ENCODE measurements at regions not wholly inside any gene's neighbourhood (a gene's known extent, or its start where the extent isn't known, plus 50 kb on each side); places are given as distances from the start of the nearest gene placed in this dataset.

GRCh38 chr5:2534970-2535369 lies 216.5 kb downstream of the IRX2 start:
- WGBS, 2 experiments (ENCODE audit: extremely low coverage in 1 of 2, insufficient coverage in 1 of 2, insufficient read length in 1 of 2, insufficient replicate concordance in 2 of 2, low coverage in 1 of 2, low lambda C conversion rate in 2 of 2, missing lambda C conversion rate in 1 of 2): 92% methylated on average over 3 of the region's 3 CpGs; no CpG with 5 or more reads in 1 of the 2 experiments
- ChIA-PET CTCF (ENCODE audit: partially characterized antibody) (no interaction called here), POLR2A (ENCODE audit: partially characterized antibody) (no interaction called here)
- Histone ChIP-seq H4K5ac (ENCODE audit: insufficient read length, low read depth, low read length) (no peak overlapping the region), H4K20me1 (replicated peaks in 1 of 2; ENCODE audit: control insufficient read depth in 1 of 2, insufficient read depth in 2 of 2, low read length in 2 of 2) (peaks cover 0 to 4% of the 10 kb centered on the region in 2 experiments), H3K14ac (ENCODE audit: insufficient read length) (no peak overlapping the region), H3K23ac (ENCODE audit: insufficient read length) (no peak overlapping the region), H3K4ac (replicated peaks; ENCODE audit: insufficient read length, low read depth, low read length) (no peak overlapping the region), H2BK5ac (ENCODE audit: low read depth, low read length) (no peak overlapping the region), H3K4me1 (replicated peaks in 1 of 4; ENCODE audit: control insufficient read depth in 3 of 4, insufficient read depth in 4 of 4, low read length in 3 of 4) (peaks cover 7 to 19% (median 11%) of the 10 kb centered on the region in 4 experiments), H4K8ac (ENCODE audit: extremely low read depth, insufficient read depth, low read length) (no peak overlapping the region), H2BK120ac (replicated peaks; ENCODE audit: low read depth, low read length) (no peak overlapping the region), H3K23me2 (ENCODE audit: low read depth, low read length) (peaks cover 15% of the 10 kb centered on the region; the same call in 1 of the 2 replicates), H3K18ac (ENCODE audit: extremely low read depth, low read length) (no peak overlapping the region; the same call in 1 of the 2 replicates), H3K27ac (ENCODE audit: low read depth, low read length) (no peak overlapping the region), H2BK20ac (ENCODE audit: low read length) (no peak overlapping the region), H3K27me3 (replicated peaks in 1 of 4; ENCODE audit: control insufficient read depth in 3 of 4, extremely low read depth in 1 of 4, insufficient read depth in 3 of 4, low read length in 3 of 4) (no peaks in the 10 kb centered on the region), H3K4me3 (ENCODE audit: extremely low read depth in 1 of 4, insufficient read depth in 2 of 4, low read depth in 3 of 4, low read length in 4 of 4) (no peak overlapping the region), H3K56ac (replicated peaks; ENCODE audit: insufficient read length, low read depth, low read length) (no peak overlapping the region), H2AFZ (ENCODE audit: low read length) (no peak overlapping the region), H3K79me2 (ENCODE audit: control insufficient read depth in 1 of 2, insufficient read depth in 2 of 2, low read length in 2 of 2) (0 out of 4 replicates have a peak, but pooled peaks cover 0 to 5% of the 10 kb centered on the region in 2 experiments), H2BK15ac (ENCODE audit: low read length) (no peak overlapping the region), H3K36me3 (ENCODE audit: control insufficient read depth in 2 of 4, insufficient read depth in 4 of 4, low read length in 3 of 4) (no peaks in the 10 kb centered on the region; a peak in 2 of 8 replicates), H4K91ac (replicated peaks; ENCODE audit: insufficient read length, low read length) (no peak overlapping the region), H2AK5ac (ENCODE audit: low read depth, low read length) (no peak overlapping the region), H3K9ac (replicated peaks in 1 of 4; ENCODE audit: extremely low read depth in 1 of 4, low read depth in 3 of 4, low read length in 3 of 4) (no peak overlapping the region), H2BK12ac (ENCODE audit: low read depth, low read length) (no peak overlapping the region), H3K79me1 (ENCODE audit: low read depth, low read length) (no peaks in the 10 kb centered on the region), H3K4me2 (ENCODE audit: insufficient read depth in 1 of 2, low read depth in 2 of 2, low read length in 2 of 2) (no peak overlapping the region), H3K9me3 (ENCODE audit: insufficient read depth in 2 of 2, low read depth in 1 of 2, low read length in 1 of 2) (peaks cover 7 to 9% of the 10 kb centered on the region in 2 experiments)
- no peak for DNase-seq (ENCODE audit: low read depth in 1 of 2, low spot score in 2 of 2)
- no peak for FAIRE-seq
- TF ChIP-seq EP300 (IDR thresholded peaks at IDR 0.05; ENCODE audit: borderline replicate concordance in 1 of 2, low read depth in 2 of 2, low read length in 2 of 2) (no peak), CBX5 (IDR thresholded peaks at IDR 0.05; ENCODE audit: low read depth, low read length) (no peak), PHF8 (conservative IDR thresholded peaks at IDR 0.05; ENCODE audit: low read depth, low read length) (no peak), CHD1 (IDR thresholded peaks at IDR 0.05; ENCODE audit: low read depth, low read length) (no peak), HDAC6 (IDR thresholded peaks at IDR 0.05; ENCODE audit: low read depth, low read length) (no peak), ZNF274 (IDR thresholded peaks at IDR 0.05; ENCODE audit: borderline replicate concordance, extremely low read depth, low read length) (no peak), CTCF (IDR thresholded peaks at IDR 0.05; ENCODE audit: control extremely low read depth in 1 of 3, insufficient read depth in 1 of 3, low read depth in 1 of 3, low read length in 3 of 3) (no peak), MAFK (IDR thresholded peaks at IDR 0.05; ENCODE audit: low read depth, low read length) (no peak), CBX8 (IDR thresholded peaks at IDR 0.05; ENCODE audit: borderline replicate concordance, low read depth, low read length) (no peak), SUZ12 (IDR thresholded peaks at IDR 0.05; ENCODE audit: low read length) (no peak), CTBP2 (IDR thresholded peaks at IDR 0.05; ENCODE audit: borderline replicate concordance, insufficient read depth, insufficient read length, low read length) (no peak)

Data from H1 (cell line).